ENCODE measurements at regions not wholly inside any gene's neighbourhood (a gene's known extent, or its start where the extent isn't known, plus 50 kb on each side); places are given as distances from the start of the nearest gene placed in this dataset.
A peak's percentile ranks its signal among the peaks of the same experiment; 100 is the strongest.
"Not testable (repeated sequence)": the region's sequence is repeated elsewhere in the genome, so short reads cannot be mapped to it uniquely, and the experiment has no call there.

DNA sequence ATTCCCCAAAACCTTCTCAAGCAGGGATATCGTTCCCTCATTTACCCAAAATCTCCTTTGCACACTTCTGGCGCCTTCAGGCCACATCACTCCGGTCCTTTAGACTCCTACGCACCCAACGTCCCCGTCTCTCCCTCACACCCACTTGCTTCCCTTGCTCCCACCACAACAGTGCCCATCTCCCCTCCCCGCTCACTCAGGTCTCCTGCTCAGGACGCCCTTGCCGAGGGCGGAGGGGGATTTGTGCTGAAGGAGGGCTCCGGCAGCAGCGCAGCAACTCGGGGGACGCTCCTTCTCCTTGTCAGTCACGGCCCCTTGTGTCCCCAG is 71.6 kb downstream of the PCMTD2 start:
- DNase-seq (ENCODE audit: low read depth); H3K4me3 ChIP-seq (ENCODE audit: low read length): not testable (repeated sequence)

DNA sequence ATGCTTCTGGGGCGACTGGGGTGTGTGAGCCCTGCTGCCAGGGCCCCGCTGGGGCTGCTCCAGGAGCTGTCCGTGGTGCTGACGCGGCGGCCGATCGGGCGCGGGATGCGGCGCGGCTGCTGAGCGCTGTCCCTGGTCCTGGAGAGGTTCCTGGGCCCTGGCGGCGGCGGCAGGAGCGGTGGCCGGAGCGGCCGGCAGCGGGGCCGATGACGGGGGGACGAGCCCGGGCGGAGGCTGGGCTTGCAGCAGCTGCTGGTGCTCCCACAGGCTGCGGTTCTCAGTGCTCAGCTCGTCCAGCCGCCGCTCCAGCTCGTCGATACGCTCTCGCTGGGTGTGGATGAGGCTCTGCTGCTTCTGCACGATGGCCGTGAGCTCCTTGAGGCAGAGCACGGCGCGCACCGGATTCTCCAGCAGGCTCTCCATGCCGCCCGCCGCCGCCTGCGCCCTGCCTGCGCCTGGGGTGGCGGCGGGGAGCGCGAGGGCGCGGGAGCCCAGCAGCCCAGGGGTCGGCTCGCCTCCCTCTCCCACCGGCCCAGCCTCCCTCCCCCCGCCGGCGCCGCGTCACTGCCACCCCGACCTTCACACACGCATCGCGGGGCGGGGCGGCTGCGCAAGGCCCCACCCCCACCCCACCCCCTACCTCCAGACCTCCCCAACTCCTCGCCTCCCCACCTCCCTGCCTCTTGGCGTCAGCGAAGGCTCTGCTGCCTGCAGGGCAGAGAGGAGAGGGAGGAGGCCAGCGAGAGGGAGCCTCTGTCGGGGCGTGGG is 72.2 kb downstream of the PCMTD2 start:
- H3K4me3 ChIP-seq (ENCODE audit: low read length), result not testable (repeated sequence)
- peak; percentile 13 for DNase-seq (ENCODE audit: low read depth)

DNA sequence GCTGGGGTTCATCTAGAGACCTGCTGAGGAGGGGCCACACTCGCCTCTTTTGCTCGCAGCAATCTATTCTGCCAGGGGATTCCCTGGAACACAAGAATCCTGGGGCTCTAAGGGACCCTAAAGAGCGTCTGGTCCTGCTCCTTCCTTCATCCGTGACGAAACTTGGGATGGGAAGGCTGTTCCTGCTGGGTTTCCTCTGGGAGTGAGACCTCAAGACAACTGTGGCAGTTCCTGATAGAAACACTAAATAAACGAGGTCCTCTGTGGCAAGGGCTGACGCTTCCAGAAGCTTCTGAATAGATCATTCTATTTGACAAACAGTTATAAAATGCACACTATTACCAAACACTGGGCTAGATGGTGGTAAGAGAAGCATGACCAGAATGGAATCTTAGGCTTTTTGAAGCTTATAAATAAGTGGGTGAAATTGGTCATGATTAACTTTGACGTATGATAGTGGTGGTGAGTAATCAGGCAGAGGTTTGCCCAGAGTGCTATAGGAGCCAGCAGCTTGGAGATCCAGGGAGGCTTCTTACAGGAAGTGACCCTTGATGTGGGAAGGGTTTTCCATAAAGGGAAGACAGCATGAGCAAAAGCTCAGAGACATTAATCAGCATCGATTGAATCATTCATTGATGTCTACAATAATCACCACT is 73.2 kb downstream of the PCMTD2 start:
- not testable (repeated sequence) for H3K4me3 ChIP-seq (ENCODE audit: low read length); DNase-seq (ENCODE audit: low read depth)

DNA sequence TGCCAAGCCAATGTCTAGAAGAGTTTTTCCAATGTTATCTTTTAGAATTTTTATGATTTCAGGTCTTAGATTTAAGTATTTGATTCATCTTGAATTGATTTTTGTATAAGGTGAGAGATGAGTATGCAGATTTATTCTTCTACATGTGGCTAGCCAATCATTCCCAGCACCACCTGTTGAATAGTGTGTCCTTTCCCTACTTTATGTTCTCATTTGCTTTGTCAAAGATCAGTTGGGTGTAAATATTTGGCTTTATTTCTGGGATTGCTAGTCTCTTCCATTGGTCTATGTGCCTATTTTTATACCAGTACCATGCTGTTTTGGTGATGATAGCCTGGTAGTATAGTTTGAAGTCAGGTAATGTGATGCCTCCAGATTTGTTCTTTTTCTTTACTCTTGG is 77.1 kb downstream of the PCMTD2 start:
- H3K4me3 ChIP-seq (ENCODE audit: low read length), result not testable (repeated sequence)

More for the DNA sequence above, 77.1 kb downstream of the PCMTD2 start:
- not testable (repeated sequence) for DNase-seq (ENCODE audit: low read depth)

Measured in AG10803 (cell line).